PC-3 (cell line): ENCODE measurements at regions not wholly inside any gene's neighbourhood (a gene's known extent, or its start where the extent isn't known, plus 50 kb on each side); places are given as distances from the start of the nearest gene placed in this dataset.

Experiments
- ATAC-seq: fragments of 200-7000 bp; cut with Tn5 transposase; 2 replicates; pipeline ENCODE4 v1.9.1; 2020; ENCODE audit warnings: mild to moderate bottlenecking, moderate library complexity
- BruUV-seq: library from RNA; stranded (reverse); fragments of 400-500 nt; replicated peaks from 2 replicates; lab custom pipeline; 2021; lab: Mats Ljungman, UMichigan
- CTCF ChIA-PET: fragments of 300-600 bp; sonication (Branson Sonifier 250); formaldehyde crosslinking; loops from one replicate; lab custom pipeline; 2022; ENCODE audit warnings: antibody characterized with exemption; lab: Charles Lee
- POLR2A ChIA-PET: fragments of 300-600 bp; sonication (Branson Sonifier 250); formaldehyde crosslinking; loops from one replicate; lab custom pipeline; 2022; ENCODE audit warnings: antibody characterized with exemption; ENCODE audit not compliant: unreplicated experiment; lab: Charles Lee
- DNase-seq: peaks from one replicate; pipeline ENCODE4 v3.0.0-alpha.2; 2015
- H2AFZ ChIP-seq: fragments of 300-600 bp; sonication (generic); 2 replicates; pipeline ENCODE4 v1.6.0; 2016; ENCODE audit warnings: antibody characterized with exemption, low read length
- H3F3A ChIP-seq: fragments of 300-600 bp; sonication (generic); one replicate; pipeline ENCODE4 v1.6.0; 2017; ENCODE audit warnings: antibody characterized with exemption, low read length, control low read depth, mild to moderate bottlenecking; ENCODE audit not compliant: unreplicated experiment
- H3K27ac ChIP-seq: fragments of 300-600 bp; sonication (generic); 2 replicates; pipeline ENCODE4 v1.5.1; 2016; ENCODE audit warnings: mild to moderate bottlenecking, low read length
- H3K27me3 ChIP-seq: fragments of 300-600 bp; sonication (generic); 2 replicates; pipeline ENCODE4 v1.6.1; 2016; ENCODE audit warnings: low read length, mixed read lengths
- H3K36me3 ChIP-seq: fragments of 300-600 bp; sonication (generic); 2 replicates; pipeline ENCODE4 v1.6.1; 2016; ENCODE audit warnings: low read depth, mixed run types, low read length, mixed read lengths
- H3K4me1 ChIP-seq: fragments of 300-600 bp; sonication (generic); 2 replicates; pipeline ENCODE4 v1.5.1; 2016; ENCODE audit warnings: low read length; ENCODE audit not compliant: insufficient read depth
- H3K4me2 ChIP-seq: fragments of 300-600 bp; sonication (generic); 2 replicates; pipeline ENCODE4 v1.6.0; 2016; ENCODE audit warnings: low read length
- H3K4me3 ChIP-seq: fragments of 300-600 bp; sonication (generic); 2 replicates; pipeline ENCODE4 v1.5.1; 2016; ENCODE audit warnings: mild to moderate bottlenecking, low read length, mixed read lengths
- H3K79me2 ChIP-seq: fragments of 300-600 bp; sonication (generic); 2 replicates; pipeline ENCODE4 v1.6.1; 2017; ENCODE audit warnings: low read length, mixed read lengths
- H3K9ac ChIP-seq: fragments of 300-600 bp; sonication (generic); 2 replicates; pipeline ENCODE4 v1.6.0; 2016; ENCODE audit warnings: mild to moderate bottlenecking, low read length
- H3K9me2 ChIP-seq: fragments of 300-600 bp; sonication (generic); replicated peaks from 2 replicates; pipeline ENCODE4 v1.6.1; 2016; ENCODE audit warnings: mixed run types, low read length, mixed read lengths
- H3K9me3 ChIP-seq: fragments of 300-600 bp; sonication (generic); 2 replicates; pipeline ENCODE4 v1.6.1; 2016; ENCODE audit warnings: low read length, mixed read lengths
- H4K20me1 ChIP-seq: fragments of 300-600 bp; sonication (generic); 2 replicates; pipeline ENCODE4 v1.6.1; 2016; ENCODE audit warnings: low read length, mixed read lengths
- CTCF ChIP-seq: fragments of 300-600 bp; sonication (generic); conservative IDR thresholded peaks from 2 replicates; pipeline ENCODE4 v1.5.1; 2017; ENCODE audit warnings: antibody characterized with exemption, low read depth, mild to moderate bottlenecking, low read length
- EZH2 ChIP-seq: fragments of 300-600 bp; sonication (generic); IDR thresholded peaks from one replicate; pipeline ENCODE4 v1.6.1; 2017; ENCODE audit warnings: antibody characterized with exemption, mild to moderate bottlenecking, low read length; ENCODE audit not compliant: unreplicated experiment
- EZH2phosphoT487 ChIP-seq: fragments of 300-600 bp; sonication (generic); IDR thresholded peaks from 2 replicates; pipeline ENCODE4 v1.6.1; 2018; ENCODE audit warnings: mild to moderate bottlenecking, antibody characterized with exemption, low read length, borderline replicate concordance
- intact Hi-C: fragments of 100-400 bp; cut with micrococcal nuclease; formaldehyde crosslinking; loops from 2 replicates; pipeline ENCODE4 v1.9.0; 2023

- no peak for ATAC-seq
- no peaks in the 10 kb centered on the region for H3K27me3 ChIP-seq
- no peak overlapping the region for H3K4me2 ChIP-seq
- no peaks in the 10 kb centered on the region for H3K9me3 ChIP-seq
- H4K20me1 ChIP-seq = no peaks in the 10 kb centered on the region
- no peaks in the 10 kb centered on the region for H3K9me2 ChIP-seq
- H3K4me1 ChIP-seq = no peaks in the 10 kb centered on the region
- H3K27ac ChIP-seq = no peak overlapping the region
- H3K36me3 ChIP-seq = no peaks in the 10 kb centered on the region
- H3K4me3 ChIP-seq = no peak overlapping the region
- intact Hi-C loops = no loop called here
- TF ChIP-seq CTCF = no peak
- TF ChIP-seq EZH2phosphoT487 = no peak
- TF ChIP-seq EZH2 = no peak
- no peak for DNase-seq
- H3F3A ChIP-seq = no peaks in the 10 kb centered on the region
- no peak overlapping the region for H2AFZ ChIP-seq
- CTCF ChIA-PET = no interaction called here
- no peak overlapping the region for H3K9ac ChIP-seq
- BruUV-seq = no TSS peak
- POLR2A ChIA-PET = no interaction called here
- no peaks in the 10 kb centered on the region for H3K79me2 ChIP-seq
Measured at GRCh38 chr10:10292501-10292900, 725.2 kb upstream of the CELF2 start.

- ChIA-PET POLR2A (no interaction called here), CTCF (no interaction called here)
- TF ChIP-seq EZH2 (no peak), EZH2phosphoT487 (no peak), CTCF (no peak)
- Histone ChIP-seq H3K36me3 (no peaks in the 10 kb centered on the region), H3K27ac (no peak overlapping the region), H3K4me3 (no peak overlapping the region), H3K4me2 (no peak overlapping the region), H3K9ac (no peak overlapping the region), H3K4me1 (no peaks in the 10 kb centered on the region), H4K20me1 (no peaks in the 10 kb centered on the region), H3K9me2 (no peaks in the 10 kb centered on the region), H2AFZ (no peak overlapping the region), H3K9me3 (no peaks in the 10 kb centered on the region), H3K27me3 (no peaks in the 10 kb centered on the region), H3K79me2 (no peaks in the 10 kb centered on the region), H3F3A (no peaks in the 10 kb centered on the region)
- DNase-seq (no peak), ATAC-seq (no peak)
- intact Hi-C loops = no loop called here
- no TSS peak for BruUV-seq
Measured at GRCh38 chr10:10293041-10293440, 724.6 kb upstream of the CELF2 start.

GRCh38 chr10:10293481-10293951 lies 724.2 kb upstream of the CELF2 start:
- H3K4me1 ChIP-seq = no peaks in the 10 kb centered on the region
- ChIA-PET POLR2A (no interaction called here), CTCF (no interaction called here)
- no TSS peak for BruUV-seq
- H3K36me3 ChIP-seq = no peaks in the 10 kb centered on the region
- H3K4me3 ChIP-seq = no peak overlapping the region
- H3K9ac ChIP-seq = no peak overlapping the region
- no peak overlapping the region for H2AFZ ChIP-seq
- DNase-seq (no peak), ATAC-seq (no peak)
- H4K20me1 ChIP-seq = no peaks in the 10 kb centered on the region
- no peak overlapping the region for H3K4me2 ChIP-seq
- intact Hi-C loops = no loop called here
- H3K9me3 ChIP-seq = no peaks in the 10 kb centered on the region
- H3F3A ChIP-seq = no peaks in the 10 kb centered on the region
- no peak for TF ChIP-seq CTCF
- TF ChIP-seq EZH2phosphoT487 = no peak
- TF ChIP-seq EZH2 = no peak
- H3K9me2 ChIP-seq = no peaks in the 10 kb centered on the region
- no peaks in the 10 kb centered on the region for H3K79me2 ChIP-seq
- H3K27ac ChIP-seq = no peak overlapping the region
- no peaks in the 10 kb centered on the region for H3K27me3 ChIP-seq
